Stimulated activated CD8-positive, alpha-beta memory T cell treated with anti-CD3 and anti-CD28 coated beads, Interleukin-4, amount 100 ng/mL, for 24 hours (primary cell): ENCODE measurements at regions not wholly inside any gene's neighbourhood (a gene's known extent, or its start where the extent isn't known, plus 50 kb on each side); places are given as distances from the start of the nearest gene placed in this dataset.

ENCODE experiments used
- DNase-seq: peaks from one replicate; pipeline ENCODE4 v3.0.0-alpha.2; 2020; ENCODE audit warnings: low read depth

DNA sequence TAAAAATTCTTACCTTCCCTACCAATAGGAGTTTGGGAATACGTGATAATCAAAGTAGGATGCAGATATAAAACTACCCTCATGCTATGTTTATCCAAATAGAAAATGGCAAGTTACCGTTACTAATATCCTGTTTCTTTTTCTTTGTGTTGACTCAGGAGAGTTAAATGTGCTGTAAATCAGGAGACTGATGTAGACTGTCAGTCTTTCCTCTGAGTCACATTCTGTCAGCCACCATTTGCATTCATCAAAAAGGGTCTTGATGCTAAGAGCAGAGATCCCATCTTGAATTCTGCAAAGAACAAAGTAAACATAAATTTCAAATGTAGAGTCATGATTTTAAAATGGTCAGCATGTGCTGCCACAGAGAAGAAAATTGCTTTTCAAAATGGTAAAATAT lies 712.8 kb downstream of the SOCS6 start:
- no peak for DNase-seq

DNA sequence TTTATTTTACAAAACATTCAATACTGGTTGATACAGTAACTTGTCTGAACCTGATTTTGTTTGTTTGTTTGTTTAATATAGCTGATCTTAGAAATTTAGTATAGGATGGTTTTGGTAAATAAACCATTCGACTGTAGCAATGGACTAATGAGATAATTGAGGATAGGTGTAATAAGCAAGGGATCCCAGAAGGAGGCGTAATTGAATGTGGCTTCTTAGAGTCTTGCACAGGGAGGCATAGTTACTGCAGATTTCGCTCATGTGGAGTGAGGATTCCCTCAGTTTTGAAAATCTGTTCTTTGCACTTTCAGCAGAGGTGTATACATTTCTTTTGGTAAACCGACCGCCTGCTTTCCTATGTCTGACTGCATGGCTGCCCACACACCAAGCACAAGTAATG lies 709.6 kb downstream of the SOCS6 start:
- DNase-seq, result no peak

DNA sequence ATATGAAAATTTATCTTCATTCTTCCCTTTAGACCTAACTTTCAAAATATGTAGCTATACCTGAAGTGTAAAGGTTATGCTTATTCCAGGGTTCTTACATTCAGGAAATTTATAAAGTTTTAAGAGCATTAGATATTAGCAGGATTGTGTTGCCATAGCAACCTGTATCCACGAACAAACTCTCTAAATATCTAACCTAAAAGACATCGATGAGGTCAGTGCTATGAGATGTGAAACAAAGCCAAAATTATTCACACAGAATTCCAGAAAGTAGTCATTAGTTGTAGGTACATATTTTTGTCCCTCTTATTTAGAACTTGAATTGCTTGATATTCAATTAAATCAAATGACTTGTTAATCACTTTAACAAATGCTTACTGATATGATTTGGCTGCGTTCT lies 705.3 kb downstream of the SOCS6 start:
- DNase-seq, result no peak

DNA sequence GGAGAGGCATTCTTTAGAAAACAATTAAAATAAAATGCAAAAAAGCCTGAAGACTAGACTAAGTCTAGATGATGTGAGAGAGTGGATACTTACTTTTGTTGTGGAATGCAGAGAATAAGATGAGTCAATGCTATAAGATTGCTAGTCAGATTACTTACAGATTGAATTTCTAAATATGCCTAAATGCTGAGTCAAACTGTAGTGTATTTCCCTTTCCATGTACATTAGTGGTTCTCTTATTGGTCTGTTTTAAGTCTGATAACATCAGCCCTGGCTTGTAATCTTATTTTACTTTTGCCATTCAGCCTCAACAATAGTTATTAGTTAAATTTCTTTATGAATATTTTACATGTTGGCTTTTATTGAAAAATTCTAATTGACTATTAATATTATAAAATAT lies 702.7 kb downstream of the SOCS6 start:
- DNase-seq, result no peak

DNA sequence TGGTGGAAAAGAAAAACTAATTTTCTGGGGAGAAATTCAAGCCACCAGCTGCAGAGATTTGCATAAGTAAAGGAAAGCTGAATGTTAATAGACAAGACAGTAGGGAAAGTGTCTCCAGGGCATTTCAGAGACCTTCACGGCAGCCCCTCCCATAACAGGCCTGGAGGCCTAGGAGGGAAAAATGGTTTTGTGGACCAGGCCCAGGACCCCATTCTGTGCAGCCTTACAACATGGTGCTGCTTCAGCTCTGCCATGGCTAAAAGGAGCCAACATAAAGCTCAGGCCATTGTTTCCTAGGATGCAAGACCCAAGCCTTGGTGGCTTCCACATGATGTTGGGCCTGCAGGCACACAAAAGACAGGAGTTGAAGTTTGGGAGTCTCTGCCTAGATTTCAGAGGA lies 697.1 kb downstream of the SOCS6 start:
- DNase-seq, result no peak

DNA sequence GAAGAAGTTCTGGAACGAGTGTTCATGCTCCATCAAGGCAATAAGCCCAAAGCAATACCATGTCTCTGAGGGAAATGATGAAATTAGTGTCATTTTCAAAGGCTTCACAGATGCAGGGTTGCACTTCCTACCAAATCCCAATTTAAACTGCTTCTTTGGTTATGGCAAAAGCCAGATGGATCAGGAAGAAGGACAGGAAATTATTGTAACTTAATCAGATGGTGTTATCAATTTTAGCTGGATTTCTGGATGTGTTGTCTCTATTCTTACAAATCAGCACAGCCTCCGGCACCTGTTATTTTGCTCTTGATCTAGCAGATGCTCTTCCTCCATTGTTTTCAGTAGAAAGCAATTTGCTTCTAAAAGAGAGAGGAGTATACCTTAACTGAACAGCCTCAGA lies 693.4 kb downstream of the SOCS6 start:
- DNase-seq, result no peak

DNA sequence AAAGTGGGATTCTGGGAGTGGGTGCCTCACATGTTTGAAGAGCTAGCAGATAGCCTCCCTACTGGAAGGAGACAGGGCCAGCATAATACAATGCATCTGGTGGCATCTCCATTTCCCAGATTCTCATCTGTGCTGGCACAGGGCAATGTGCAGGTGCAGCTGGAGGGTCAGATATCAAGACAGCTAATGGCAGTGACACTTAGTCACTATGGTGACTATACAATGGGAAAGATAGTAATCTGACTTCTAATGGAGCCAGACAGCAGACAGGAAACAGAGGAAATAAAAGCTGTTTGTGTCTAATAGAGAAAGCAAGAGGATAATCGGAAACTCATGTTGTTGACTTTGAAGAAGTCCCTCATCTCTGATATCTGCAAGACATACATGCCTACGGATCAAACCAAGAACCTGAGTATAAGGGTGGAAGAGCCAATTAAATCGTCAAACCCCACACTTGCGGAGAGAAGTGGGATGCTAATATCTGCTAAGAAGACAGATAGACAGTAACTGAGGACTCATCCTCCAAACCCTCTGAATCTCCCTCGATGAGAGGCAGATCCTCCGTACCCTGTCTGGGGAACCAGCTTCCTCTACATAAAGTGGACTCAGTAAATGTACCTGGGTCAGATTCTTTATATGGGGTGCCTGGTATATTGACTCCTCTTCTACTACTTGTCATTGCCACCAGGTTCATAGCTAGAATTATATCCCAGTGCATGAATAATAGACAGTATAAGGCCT lies 692.7 kb downstream of the SOCS6 start:
- no peak for DNase-seq

DNA sequence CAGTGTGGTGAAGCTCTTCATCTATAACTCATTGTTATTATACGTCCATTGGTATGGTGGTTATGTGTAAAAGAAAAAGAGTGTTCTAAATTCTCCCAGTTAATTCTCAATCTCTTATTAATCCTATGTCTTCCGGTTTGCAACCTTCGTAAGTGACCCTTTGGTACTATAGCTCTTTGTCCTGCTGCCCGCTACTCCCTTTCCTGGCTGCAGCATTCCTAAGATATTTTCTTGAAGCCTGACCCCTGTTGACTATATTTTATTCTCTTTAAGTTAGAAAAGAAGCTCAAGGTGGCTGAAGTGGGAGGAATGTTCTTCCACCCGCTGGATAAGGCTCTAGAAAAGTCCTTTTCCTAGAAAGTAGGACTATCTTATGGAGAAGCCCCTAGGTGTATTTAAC lies 684.8 kb downstream of the SOCS6 start:
- no peak for DNase-seq

DNA sequence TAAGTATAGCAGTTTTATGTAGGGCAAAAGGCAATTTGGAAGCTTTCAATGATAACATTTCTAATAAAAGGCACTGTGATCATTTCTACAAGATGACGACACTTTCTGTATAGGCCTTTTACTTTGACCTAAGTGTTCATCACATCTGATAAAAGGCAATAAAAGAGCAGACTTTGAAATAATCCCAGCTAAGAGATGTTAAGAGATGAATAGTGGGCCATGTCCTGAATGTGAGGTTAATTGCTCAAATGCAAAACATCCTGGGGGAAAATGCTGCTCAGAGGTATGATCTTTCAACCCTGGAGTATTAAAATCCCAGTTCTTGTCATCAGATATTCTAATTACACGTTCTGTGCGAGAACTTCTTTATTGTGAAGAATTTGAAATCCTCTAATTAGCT lies 677.6 kb downstream of the SOCS6 start:
- no peak for DNase-seq

DNA sequence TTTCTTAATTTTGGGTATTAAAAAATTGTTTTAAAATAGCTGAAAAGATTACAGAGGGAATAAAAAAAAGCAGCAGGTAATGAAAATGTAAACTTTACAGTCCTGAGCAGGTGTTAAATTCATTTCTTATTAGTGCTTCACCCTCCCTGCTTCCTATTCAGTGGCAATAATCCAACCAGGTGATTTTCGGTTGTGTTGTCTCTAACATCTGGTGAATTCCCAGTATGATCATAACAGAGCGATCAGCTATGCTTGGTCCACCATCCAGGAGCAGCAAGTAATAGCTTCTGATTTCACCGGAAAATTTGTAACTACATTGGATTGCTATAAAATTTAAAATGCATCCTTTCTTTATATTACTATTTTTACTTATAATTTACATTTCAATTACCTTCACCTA lies 673.1 kb downstream of the SOCS6 start:
- no peak for DNase-seq

DNA sequence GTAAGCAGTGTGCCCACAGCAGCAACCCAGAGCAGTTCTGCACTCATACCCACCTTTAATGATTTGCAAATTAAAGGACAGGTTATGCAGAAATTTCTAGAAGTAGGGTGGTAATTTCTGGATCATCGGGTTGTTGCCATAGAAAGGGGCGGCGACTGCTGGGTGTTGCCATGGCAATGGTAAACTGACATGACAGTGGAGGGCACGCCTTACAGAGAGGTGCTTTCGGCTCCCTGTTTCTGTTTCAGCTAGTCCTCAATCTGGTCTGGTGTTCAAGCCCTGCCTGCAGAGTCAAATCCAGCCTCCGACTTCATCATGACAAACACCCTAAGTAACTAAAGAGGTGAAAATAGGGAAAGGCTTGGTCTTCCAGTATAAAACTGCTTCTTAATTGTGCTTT lies 667.7 kb downstream of the SOCS6 start:
- DNase-seq, result no peak

DNA sequence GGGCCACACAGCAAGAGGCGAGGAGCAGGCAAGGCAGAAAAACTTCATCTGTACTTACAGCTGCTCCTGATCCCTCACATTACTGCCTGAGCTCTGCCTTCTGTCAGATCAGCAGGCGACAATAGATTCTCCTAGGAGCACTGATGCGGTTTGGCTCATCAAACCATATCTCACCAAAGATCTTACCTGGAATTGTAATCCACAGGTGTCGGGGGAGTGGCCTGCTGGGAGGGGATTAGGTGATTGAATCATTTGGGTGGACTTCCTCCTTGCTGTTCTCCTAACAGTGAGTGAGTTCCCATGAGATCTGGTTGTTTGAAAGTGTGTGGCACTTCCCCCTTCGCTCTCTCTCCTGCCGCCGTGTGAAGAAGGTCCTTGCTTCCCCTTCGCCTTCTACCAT lies 647.3 kb downstream of the SOCS6 start:
- no peak for DNase-seq

DNA sequence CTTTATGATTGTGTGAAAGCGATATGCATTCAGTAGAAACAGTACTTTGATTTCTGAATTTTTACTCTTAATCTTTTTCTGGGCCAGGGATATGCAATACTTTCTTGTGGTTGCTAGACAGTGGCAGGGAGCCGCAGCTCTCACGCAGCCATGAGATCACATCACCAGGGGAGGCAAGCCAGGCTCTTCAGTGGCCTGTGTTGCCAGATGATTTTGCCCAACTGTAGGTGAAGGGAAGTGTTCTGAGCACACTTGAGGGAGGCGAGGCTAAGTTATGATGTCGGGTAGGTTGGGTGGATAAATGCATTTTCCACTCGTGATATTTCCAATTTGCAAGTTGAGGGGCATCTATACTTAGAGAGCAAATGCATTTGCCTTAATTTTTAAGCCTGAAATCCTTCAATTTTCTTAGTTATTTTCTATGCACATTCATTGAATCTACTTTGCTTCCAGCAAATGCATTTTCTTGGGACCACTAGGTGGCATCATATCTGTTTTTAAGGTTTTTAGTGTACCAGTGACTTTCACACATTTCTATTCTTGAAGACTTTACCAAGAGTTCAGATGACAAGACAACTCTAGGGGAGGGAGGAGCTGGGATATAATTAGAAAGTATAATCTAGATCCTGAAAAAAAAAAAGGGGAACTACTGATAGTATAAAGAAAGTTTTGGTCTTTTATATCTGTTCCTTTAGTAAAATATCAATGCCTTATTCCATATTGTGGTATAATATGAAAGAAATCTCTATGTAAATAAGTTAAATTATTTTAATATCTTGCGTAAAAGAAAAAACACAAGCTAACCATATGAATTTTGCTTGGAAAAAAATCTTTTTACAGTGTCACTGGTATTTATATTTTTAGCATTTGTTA lies 643.3 kb downstream of the SOCS6 start:
- no peak for DNase-seq

DNA sequence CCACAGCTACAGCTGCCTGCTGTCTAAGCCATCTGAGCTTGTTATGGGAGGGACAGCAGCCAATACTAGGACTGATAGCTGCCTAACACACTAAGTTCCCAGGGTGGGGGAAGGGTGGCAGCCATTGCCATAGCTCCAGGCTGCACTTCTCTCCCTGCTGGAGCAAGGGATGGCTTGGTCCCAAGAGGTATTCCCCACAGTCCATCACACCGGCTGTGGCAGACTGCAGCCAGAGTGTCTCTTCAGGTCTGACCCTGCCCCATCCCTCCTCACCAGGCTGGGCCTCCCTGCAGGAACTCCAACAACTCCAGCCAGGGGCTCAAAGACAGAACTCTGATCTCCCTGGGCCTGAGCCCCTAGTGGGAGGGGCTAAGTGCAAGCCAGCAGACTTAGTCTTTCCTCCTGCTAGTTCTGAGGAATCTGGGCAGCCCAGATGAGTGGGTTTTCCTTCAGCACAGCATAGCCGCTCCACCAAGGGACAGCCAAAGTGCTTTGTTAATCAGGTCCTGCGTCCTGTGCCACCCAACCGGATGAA lies 632.1 kb downstream of the SOCS6 start:
- DNase-seq, result no peak

DNA sequence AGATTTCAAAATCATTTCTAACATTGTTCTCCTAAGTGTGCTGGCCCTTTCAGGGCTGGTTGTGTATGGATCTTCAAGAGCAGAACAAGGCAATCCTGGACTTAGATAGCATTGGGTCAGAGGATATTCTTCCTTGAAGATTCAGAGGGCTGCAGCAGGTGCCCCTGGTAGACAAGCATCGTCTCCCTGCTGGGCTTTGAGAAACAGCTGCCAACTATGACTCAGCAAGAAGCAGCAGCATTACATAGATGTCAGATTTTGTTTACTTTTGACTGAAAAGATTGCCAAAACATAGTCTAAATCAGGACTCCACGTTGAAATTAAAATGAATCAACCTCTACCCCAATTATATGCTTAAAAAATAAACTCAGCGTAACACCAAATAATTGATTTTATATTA lies 618.8 kb downstream of the SOCS6 start:
- no peak for DNase-seq

DNA sequence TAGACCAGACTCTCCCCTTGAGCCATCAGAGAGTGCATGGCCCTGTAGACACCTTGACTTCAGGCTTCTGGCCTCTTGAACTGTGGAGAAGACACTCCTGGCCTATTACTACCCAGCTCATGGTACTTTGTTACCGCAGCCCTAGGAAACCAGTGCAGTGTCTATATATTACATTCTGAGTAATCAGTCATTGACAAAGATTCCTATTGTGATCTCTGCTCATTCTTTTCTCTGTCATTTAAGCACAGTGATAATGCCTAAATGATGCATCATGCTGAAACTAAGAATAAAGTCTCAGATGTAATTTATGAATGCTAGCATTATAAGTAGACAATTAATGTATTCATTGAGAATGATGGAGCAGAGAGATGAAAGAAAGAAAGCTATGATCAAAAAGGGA lies 603.5 kb downstream of the SOCS6 start:
- DNase-seq, result no peak

DNA sequence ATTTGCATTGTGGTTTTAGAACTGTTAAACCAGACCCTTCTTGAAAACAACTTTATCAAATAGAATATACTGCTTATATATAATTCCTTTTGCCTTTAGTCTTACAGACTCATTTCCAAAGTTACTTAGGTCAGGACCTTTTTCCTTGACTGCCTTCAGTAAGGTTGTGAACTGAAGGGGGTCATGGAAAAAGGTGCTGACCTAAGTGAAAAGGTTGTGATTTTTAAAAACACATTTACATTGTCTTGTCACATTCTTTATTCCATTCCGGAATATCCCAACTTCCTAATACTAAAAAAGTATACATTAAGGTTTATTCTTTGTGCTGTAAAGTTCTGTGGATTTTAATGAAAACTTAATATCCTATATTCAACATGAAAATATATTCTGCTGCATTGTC lies 581.4 kb downstream of the SOCS6 start:
- DNase-seq, result no peak

DNA sequence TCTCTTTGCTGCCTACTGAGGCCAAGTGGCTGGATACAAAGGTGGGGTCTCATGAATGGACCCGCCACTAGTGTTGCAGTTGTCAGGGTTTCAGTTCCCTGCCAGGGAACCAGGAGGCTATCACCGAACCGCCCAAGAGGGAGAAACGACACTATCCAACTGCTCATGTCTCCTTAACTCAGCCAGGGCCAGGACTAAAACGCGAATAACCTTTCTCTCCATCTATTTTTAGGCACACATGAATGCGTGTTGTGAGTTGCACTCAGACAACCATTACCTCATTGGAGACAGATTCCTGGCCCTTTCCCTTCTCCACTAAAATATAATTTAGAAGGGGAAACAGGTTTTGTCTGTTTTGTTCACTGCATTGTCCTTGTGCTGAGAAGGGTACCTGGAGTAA lies 559.5 kb downstream of the SOCS6 start:
- DNase-seq, result no peak

DNA sequence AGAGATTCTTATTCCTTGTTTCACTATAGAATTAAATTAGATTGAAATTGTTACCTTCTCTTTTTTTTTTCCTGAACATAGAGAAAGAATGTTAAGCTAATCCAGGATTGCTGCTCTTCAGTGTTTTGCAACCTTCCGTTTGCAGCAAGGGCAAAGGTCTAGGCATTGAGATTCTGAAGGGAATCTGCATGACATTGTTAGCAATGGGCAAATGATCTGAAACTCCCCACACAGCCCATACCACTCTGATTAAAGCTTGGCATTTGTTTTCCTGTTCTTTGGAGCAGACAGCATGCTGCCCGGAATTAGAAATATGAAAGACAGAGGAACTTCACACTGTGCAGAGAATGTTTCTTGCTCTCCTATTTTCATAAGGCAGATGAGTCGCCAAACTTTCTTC lies 551.8 kb downstream of the SOCS6 start:
- no peak for DNase-seq

DNA sequence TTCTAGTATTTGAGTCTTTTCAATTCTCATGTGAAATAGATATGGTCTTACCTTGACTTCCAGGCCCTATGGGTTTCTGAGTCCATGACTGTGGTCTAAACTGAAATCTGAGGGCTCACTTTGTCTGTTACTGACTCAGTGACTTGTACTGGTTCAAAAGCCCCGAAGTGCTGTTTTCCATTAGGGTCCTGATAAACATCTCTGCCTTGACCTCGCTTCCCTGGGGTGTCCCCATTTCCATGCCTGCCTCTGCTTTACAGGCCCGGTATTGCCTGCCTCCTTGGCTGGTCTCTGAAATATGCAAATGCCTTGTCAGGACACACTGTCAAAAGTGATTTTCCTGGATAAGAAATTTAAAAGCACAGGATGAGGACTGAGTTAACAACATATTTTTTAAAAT lies 538.8 kb downstream of the SOCS6 start:
- DNase-seq, result no peak

DNA sequence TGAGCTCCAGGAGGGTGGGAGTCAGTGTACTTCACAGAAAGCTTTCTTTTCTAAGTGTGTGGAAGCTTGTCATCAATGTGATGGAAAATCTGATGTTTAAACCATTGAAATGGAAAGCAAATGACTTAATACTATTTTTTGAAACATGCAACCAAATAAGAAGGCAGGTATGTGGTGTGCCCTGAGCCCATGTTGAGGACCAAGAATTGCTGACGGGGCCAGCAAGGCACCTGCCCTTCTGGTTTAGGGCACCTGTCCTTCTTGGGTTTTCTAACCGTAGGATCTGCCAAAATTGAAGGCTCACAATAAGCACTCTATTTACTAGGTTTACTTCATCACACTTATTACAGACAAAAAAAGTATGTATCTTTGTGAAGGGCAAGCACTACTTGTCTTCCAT lies 537.7 kb downstream of the SOCS6 start:
- no peak for DNase-seq

DNA sequence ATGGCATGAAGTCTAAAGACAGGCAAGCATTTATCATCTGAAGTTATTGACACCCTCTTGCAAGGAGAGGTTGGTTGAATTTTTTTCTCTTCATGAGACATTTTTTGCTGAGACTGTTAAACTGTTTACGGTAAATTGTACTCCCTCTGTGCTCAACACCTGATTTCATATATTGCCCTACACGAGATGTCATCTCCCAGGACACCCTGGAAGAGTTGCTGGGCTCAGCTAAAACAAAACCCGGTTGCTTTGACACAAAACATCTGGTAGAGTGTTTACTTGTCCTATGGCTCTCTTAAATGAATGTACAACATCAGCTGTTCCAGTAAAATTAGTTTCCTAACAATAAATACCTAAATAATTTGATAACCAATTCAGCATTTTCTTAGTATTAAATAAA lies 533.8 kb downstream of the SOCS6 start:
- no peak for DNase-seq

DNA sequence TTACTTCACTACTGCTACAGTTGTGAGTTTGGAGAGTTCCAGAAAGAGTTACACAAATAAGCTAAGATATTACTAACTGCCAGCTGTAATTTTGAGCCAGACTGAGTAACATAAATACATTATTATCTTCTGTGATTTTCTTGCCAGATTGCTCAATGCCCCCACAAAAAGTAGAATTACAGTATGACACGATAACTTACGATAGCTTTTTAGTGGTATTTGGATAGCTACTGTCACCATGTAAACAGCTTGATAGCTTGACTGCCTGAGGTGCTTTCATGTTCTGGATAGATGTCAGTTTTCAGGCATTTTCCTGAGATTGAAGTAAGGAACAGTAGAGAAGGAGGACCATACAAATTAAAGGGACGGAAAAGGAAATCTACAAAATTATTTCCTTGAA lies 533.3 kb downstream of the SOCS6 start:
- no peak for DNase-seq
